GM21390 (cell line): ENCODE measurements at regions not wholly inside any gene's neighbourhood (a gene's known extent, or its start where the extent isn't known, plus 50 kb on each side); places are given as distances from the start of the nearest gene placed in this dataset.

Experiments
- ATAC-seq: cut with Tn5 transposase; IDR thresholded peaks from one replicate; pipeline ENCODE4 v1.9.1; 2021; ENCODE audit not compliant: unreplicated experiment

DNA sequence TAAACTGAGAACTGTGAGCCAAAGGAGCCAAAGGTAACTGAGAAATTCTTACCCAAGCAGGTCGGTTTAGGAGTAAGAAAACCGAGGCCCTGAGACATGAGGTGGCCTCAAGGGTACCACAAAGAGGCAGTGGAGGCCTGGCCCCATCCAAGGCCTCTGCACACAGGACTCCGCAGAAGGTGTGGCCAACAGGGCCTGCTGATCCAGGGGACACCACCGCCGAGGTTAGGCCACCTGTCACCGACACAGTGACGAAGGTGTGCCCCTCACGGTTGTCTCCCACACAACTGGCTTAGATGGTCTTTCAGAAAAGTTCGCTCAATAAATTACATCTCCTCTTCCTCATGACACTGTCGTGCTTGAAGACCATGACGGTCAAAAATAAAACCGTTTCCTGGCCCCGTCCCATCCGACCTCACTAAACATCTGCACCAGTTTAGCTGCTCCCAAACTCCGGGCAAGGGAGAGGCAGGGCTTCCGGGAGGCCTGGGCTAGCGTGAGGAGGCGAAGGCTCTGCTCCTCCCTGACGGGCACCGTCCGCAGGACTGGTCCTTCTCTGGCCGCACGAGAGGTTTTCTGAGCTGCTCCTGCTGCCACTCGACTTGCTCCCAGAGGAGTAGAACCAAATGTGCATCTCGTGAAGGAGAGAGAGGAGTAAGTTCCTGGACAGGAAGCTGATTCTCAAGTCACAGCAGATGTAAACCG, 442.0 kb downstream of the EIPR1 start:
- ATAC-seq = no peak

GRCh38 chr2:2933426-2933825, 444.2 kb downstream of the EIPR1 start:
- no peak for ATAC-seq

- ATAC-seq = no peak
Measured at GRCh38 chr2:2932692-2933305, 444.8 kb downstream of the EIPR1 start.

- ATAC-seq = no peak
Measured at GRCh38 chr2:2932189-2932588, 445.4 kb downstream of the EIPR1 start.

DNA sequence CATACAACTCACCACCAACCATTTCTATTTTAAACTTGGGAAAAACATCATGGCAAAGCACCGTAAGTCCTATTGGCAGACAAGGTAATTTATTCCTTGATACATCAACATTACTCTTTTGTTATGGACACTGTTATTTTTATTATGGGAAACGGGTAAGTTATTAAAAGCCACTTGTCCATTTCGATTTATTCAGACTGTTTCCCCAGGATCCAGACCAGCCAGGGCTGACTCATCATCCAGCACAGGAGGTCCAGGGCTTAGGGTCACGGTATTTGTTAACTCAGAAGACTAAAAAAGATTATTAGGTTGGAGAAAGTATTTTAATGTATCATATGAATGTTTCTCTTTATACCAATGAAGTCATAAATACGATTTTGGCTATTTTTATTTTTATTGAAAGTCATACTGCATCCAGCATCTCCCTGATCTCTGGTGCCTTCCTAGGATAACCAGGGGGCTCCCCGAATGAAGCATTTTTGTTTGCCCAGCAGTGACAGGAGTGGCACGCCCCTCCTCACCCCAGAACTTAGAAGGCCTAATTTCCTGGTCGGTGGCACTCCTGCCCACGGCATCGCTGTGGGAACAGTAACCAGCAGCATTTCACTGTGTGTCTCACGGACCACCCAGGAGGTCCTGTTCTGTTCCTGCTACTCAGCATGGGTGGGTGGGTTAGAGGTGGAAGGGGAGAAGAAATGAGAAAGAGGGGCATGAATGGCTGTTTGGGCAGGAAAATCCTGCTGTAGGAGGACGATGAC, 446.1 kb downstream of the EIPR1 start:
- no peak for ATAC-seq

DNA sequence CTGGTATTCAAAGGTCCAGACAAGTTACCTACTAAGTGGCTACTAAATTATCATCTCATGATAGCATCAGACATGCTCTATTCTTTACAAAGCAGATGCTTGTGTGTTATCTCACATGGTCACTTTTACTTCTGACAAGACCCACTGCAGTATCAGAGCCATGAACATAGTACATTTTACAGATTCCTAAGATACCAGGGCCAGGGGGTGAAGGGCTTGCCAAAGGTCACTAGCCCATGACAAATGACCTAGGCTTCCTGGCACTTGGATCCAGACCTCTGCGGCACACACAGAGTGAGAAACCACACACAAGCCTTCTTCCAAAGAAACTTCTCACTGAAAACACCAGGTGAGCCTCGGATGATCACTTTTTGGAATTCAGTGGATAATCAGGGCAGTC, 446.8 kb downstream of the EIPR1 start:
- ATAC-seq = no peak

DNA sequence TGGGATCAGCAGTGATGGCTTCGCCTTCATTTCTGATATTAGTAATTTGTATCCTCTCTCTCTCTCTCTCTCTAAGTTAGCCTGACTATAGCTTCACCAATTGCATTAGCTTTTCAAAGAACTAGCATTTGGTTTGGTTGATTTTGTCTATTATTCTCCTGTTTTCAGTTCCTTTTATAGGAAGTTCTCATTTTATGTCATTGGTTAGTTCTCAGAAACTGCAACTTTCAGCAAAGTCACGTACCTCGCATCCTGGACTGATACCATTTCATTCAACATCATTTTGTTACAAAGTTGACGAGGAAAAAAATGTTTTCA, 450.8 kb downstream of the EIPR1 start:
- peak; percentile 58 for ATAC-seq

GRCh38 chr2:2926009-2926857, 451.4 kb downstream of the EIPR1 start:
- peak; percentile 79 for ATAC-seq

GRCh38 chr2:2922156-2922555, 455.5 kb downstream of the EIPR1 start:
- no peak for ATAC-seq

- ATAC-seq = no peak
Measured at GRCh38 chr2:2921011-2921720, 456.5 kb downstream of the EIPR1 start.

GRCh38 chr2:2919574-2920365, 457.8 kb downstream of the EIPR1 start:
- no peak for ATAC-seq

- no peak for ATAC-seq
Measured at GRCh38 chr2:2919026-2919425, 458.6 kb downstream of the EIPR1 start.

DNA sequence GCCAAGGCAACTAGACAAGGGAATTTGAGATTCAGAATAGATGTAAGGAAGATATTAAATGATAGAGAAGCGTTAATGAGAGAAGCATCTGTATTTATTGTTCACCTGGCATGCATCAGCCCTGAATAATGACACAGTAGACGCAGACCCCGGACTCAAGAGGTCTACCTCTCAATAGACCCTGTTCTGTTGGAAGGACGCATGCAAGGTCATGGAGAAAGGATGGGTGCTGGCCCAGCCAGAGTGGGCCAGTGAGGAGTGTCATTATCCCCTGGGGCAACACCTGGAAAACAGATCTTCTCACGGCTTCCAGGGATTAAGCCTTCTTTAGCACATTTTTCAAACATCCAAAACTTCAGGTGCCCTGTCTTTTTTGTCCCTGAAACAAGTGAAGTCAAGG, 461.0 kb downstream of the EIPR1 start:
- no peak for ATAC-seq

- ATAC-seq = no peak
Measured at GRCh38 chr2:2914252-2914651, 463.4 kb downstream of the EIPR1 start.

GRCh38 chr2:2913601-2914120, 464.0 kb downstream of the EIPR1 start:
- ATAC-seq = no peak

DNA sequence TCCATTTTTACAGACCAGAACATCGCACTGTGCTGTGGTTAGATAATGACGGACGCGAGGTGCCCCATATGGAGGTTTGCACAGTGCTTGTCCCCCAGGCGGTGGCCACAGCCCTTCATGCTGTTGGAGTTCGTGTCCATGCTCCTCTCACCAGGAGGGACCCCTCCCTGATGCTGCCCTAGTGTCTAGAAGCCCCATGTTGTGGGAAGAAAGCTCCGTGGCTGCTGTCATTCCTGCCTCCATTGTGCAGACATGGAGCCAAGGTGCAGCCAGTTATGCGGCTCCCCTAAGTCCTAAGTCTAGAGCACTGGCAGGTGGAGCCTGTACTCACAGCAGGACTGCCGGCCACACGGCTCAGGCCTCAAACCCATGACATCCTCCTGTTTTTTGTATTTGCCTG, 464.9 kb downstream of the EIPR1 start:
- ATAC-seq = no peak

DNA sequence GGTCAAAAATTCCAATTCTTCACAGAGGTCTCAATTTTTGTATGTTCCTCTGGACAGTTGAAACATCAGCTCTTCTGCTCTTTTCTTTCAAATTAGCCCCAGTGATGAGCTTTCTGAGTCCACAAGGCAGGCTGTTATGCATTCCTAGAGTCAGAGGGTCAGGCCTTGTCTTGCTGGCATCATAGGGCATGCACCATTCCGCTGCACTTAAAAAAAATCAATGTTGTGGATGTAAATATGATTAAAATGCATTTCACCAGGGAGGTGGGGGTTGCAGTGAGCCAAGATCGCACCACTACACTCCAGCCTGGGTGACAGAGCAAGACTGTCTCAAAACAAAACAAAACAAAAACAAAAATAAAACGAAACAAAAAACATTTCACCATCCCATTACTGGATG, 465.3 kb downstream of the EIPR1 start:
- ATAC-seq = no peak

DNA sequence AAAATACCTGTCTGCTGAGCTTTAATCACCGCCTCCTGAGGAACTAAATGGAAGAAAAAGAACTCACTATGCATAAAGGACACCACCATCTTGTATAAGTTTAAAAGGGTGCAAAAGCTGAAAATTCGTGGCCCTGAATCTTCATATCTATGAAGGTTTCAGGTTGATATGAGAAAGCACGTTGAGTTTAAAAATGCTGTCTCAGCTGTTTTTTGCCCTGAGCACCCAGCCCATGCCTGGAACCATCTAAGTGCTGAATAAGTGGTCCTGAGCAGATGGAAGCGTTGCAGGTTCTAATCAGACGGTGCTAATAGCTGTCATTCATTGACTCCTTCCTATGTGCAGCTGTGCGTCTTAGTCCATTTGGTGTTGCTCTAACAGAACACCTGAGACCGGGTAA, 467.4 kb downstream of the EIPR1 start:
- ATAC-seq = no peak

DNA sequence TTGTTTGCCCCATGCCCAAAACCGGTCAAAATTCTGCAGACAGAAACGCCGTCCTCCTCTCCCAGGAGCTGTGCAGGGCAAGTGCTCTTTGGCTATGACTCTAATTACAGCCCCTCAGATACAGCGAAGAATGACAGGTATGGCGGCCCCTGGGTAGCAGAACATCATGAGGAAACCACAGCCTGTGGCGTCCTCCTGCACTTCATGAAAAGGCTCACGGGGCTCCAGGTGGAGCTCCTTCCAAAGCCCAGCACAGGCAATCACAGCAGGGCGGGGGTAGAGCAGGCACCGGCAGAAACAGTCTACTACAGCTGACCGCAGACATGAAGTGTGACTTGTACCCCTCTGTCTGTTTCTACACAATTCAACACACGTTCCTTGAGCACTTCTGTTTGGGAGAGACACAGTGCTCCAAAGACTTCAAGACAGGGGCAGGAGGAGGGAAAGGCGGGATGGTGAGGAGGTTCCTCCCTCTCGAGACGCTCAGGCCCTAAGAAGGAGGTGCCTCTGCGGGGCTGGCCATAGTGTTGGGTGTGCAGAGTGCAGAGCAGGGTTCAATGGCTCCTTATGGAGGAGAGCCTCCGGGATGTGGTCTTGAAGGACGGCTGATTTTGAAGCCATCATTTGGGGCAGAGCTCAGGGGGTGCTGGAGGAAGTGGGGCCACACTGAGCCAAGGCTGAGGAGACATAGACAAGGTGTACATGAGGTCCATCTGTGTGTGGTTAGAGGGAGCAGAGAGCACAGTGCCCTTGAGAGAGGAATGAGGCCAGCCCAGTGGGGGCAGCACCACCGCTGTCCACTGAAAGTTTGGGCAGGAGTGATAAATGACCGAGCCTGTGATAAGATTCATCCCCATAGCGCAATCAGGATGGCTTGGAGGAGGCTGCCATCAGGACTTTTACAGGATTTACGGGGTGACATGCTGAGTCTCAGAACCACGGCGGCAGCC, 468.3 kb downstream of the EIPR1 start:
- no peak for ATAC-seq
